GM12878 (cell line): ENCODE measurements at regions not wholly inside any gene's neighbourhood (a gene's known extent, or its start where the extent isn't known, plus 50 kb on each side); places are given as distances from the start of the nearest gene placed in this dataset. TPM values are rescaled to one million over a fixed set of nuclear protein-coding genes. Genes with fewer than 3 reads are reported as not detected.

Source experiments
- IKZF1 ChIP-seq: fragments of 450-650 bp; conservative IDR thresholded peaks from 2 replicates; pipeline ENCODE4 v1.6.1; 2017; ENCODE audit warnings: antibody characterized with exemption, mild to moderate bottlenecking
- MTA2 ChIP-seq: fragments of 450-650 bp; IDR thresholded peaks from 2 replicates; pipeline ENCODE4 v1.6.1; 2016; ENCODE audit warnings: low read depth, mild to moderate bottlenecking, moderate library complexity
- TAF1 ChIP-seq: IDR thresholded peaks from 2 replicates; pipeline ENCODE4 v1.6.1; 2011; ENCODE audit warnings: mild to moderate bottlenecking, low read depth, low read length, borderline replicate concordance
- ZNF207 ChIP-seq: fragments of 450-650 bp; IDR thresholded peaks from 2 replicates; pipeline ENCODE4 v1.6.1; 2014; ENCODE audit warnings: antibody characterized with exemption, mild to moderate bottlenecking, borderline replicate concordance
- small RNA-seq: library from RNA; depleted of rRNA; stranded (forward); fragments of <200 nt; gene quantifications from one replicate; pipeline ENCODE3, GENCODE V24; 2014

- TF ChIP-seq TAF1 (no peak), MTA2 (no peak), ZNF207 (no peak), IKZF1 (no peak)
Observed at GRCh38 chr18:57301573-57302559, 50.5 kb upstream of the ST8SIA3 start (continued).

Small RNA genes in the stretch of these regions (small RNA-seq; reads per million reads assigned to genes)
- not detected for gene RNU6-737P
